Neutrophil (primary cell): ENCODE measurements at regions not wholly inside any gene's neighbourhood (a gene's known extent, or its start where the extent isn't known, plus 50 kb on each side); places are given as distances from the start of the nearest gene placed in this dataset.

Experiments
- H3K27ac ChIP-seq: fragments of 200-600 bp; sonication (generic); 2 replicates; pipeline ENCODE4 v1.5.1; 2016; ENCODE audit warnings: mild to moderate bottlenecking, moderate library complexity
- H3K27me3 ChIP-seq: fragments of 200-600 bp; sonication (generic); 2 replicates; pipeline ENCODE4 v1.6.0; 2016; ENCODE audit warnings: mild to moderate bottlenecking
- H3K36me3 ChIP-seq: fragments of 200-600 bp; sonication (generic); 2 replicates; pipeline ENCODE4 v1.5.1; 2017
- H3K4me1 ChIP-seq, 2 experiments: fragments of 200-600 bp in 1 of 2; sonication (generic) in 1 of 2; 1 replicate in 1 of 2; 2 replicates in 1 of 2; pipeline versions ENCODE4 v1.5.1 to v1.6.1; 2013 to 2016; ENCODE audit warnings: low read depth in 1 of 2, low read length in 1 of 2, mild to moderate bottlenecking in 1 of 2, moderate library complexity in 1 of 2; ENCODE audit not compliant: control insufficient read depth in 1 of 2, insufficient read depth in 1 of 2
- H3K4me3 ChIP-seq, 2 experiments: fragments of 200-600 bp in 1 of 2; sonication (generic) in 1 of 2; 1 replicate in 1 of 2; 2 replicates in 1 of 2; pipeline ENCODE4 v1.5.1; 2013 to 2016; ENCODE audit warnings: low read depth in 1 of 2, low read length in 1 of 2, mild to moderate bottlenecking in 1 of 2, moderate library complexity in 1 of 2
- H3K9me3 ChIP-seq: fragments of 200-600 bp; sonication (generic); 2 replicates; pipeline ENCODE4 v1.5.1; 2016
- TF ChIP-seq, protein P1 (sequence below): fragments of 200-600 bp; sonication (generic); IDR thresholded peaks from 2 replicates; pipeline ENCODE4 v1.5.1; 2016; ENCODE audit warnings: antibody characterized with exemption

DNA sequence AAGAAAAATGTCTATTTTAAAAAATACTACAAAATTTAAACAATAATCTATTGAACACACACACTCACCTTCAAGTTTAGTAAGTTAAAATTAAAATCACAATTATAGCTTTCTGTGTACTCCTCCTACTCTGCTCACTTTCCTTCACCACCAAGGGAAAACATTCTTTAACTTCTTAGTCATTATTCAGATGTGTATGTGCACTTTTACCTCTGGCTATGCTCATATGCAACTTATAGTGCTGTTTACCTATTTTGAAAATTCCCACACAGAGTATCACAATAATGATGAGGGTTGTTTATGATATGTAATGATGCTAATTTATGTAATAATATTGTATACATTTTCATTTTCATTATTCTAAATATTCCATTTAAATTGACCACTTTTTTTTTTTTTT lies 661.4 kb downstream of the MRPL39 start:
- H3K4me1 ChIP-seq, result no peaks in the 10 kb centered on the region
- H3K4me3 ChIP-seq, result no peak overlapping the region
- no peaks in the 10 kb centered on the region for H3K9me3 ChIP-seq
- H3K36me3 ChIP-seq, result no peaks in the 10 kb centered on the region
- H3K27ac ChIP-seq, result no peak overlapping the region
- TF ChIP-seq, protein P1, sequence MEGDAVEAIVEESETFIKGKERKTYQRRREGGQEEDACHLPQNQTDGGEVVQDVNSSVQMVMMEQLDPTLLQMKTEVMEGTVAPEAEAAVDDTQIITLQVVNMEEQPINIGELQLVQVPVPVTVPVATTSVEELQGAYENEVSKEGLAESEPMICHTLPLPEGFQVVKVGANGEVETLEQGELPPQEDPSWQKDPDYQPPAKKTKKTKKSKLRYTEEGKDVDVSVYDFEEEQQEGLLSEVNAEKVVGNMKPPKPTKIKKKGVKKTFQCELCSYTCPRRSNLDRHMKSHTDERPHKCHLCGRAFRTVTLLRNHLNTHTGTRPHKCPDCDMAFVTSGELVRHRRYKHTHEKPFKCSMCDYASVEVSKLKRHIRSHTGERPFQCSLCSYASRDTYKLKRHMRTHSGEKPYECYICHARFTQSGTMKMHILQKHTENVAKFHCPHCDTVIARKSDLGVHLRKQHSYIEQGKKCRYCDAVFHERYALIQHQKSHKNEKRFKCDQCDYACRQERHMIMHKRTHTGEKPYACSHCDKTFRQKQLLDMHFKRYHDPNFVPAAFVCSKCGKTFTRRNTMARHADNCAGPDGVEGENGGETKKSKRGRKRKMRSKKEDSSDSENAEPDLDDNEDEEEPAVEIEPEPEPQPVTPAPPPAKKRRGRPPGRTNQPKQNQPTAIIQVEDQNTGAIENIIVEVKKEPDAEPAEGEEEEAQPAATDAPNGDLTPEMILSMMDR, result no peak
- no peaks in the 10 kb centered on the region for H3K27me3 ChIP-seq

DNA sequence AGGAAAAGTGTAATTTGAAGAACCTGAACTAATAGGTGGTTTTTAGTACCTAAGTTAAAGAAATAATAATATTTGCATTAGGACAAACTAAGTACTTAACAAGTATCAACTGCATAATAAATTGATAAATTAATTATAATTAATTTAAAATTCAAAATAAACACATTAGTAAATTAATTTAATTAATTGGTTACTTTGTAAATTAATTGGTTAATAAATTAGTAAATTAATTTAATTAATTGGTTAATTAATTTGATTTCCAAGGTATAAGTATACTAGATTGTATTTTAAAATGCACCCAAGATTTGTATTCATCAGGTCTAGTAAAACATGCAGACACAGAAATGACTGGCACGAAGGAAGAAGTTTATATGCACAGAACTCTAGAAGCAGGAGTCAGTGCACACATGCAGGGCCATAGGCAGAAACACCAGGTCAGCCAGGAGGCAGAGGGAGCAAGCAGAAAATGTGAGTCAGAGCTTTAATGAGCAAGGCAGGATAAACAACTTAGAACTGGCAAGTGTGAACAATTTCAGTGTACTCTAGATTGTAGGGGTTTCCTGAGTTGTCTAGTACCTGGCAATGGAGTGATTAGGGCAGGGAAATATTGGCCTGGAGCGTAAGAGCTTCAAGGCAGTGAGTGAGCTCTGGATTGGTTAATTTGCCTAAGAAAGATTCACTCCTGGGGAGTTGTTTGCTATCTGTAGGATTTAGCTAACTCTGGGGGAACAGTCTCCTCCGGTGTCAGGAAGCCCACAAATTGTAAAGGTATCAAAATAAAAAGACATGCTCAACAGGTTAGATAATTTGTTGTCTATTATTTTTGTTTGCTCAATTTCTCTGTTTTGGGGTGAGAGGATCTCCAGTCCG lies 665.7 kb downstream of the MRPL39 start:
- Histone ChIP-seq H3K27ac (no peak overlapping the region), H3K9me3 (no peaks in the 10 kb centered on the region), H3K27me3 (no peaks in the 10 kb centered on the region), H3K4me1 (no peaks in the 10 kb centered on the region), H3K4me3 (no peak overlapping the region), H3K36me3 (no peaks in the 10 kb centered on the region)
- TF ChIP-seq, protein P1, result no peak

DNA sequence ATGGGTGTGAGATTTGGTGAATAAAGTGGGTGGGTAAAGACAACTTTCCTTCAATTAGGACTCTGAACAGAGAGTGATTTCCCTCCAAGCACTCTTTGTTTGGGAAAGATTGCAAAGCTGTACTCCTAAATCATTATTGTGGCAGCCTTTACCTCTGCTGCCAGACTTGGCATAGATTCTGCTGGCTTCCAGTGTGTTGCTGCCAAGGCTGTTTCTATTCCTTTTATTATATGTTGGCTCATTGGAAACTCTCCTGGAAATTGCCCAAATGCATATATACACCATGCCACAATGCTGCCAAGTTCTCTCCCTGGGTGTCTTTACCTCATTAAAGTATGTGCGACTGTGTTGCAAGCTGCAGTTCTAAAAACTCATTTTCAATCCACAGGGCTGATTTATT lies 668.0 kb downstream of the MRPL39 start:
- H3K36me3 ChIP-seq, result no peaks in the 10 kb centered on the region
- no peaks in the 10 kb centered on the region for H3K4me1 ChIP-seq
- H3K4me3 ChIP-seq, result no peak overlapping the region
- no peaks in the 10 kb centered on the region for H3K9me3 ChIP-seq
- no peak overlapping the region for H3K27ac ChIP-seq
- TF ChIP-seq, protein P1, result no peak
- no peaks in the 10 kb centered on the region for H3K27me3 ChIP-seq

DNA sequence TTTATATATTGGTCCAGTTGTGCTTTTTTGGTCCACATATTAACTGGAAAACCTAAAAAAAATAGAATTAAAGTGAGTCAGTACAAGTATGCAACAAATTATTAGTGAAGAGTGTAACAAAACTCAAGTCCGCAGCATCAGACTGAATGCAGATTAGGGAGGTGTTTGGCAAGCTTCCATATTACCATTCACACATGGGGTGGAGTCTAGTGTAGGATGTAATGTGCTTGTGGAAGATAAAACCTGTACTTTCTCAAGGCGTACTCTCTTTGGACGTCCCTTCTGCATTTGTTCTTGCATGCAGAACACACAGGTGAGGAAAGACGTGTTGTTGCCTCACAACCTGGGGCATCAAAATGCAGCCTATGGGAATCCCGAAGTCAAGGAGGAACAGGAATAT lies 668.7 kb downstream of the MRPL39 start:
- H3K27me3 ChIP-seq, result no peaks in the 10 kb centered on the region
- no peaks in the 10 kb centered on the region for H3K9me3 ChIP-seq
- TF ChIP-seq, protein P1, result no peak
- H3K36me3 ChIP-seq, result no peaks in the 10 kb centered on the region
- no peak overlapping the region for H3K4me3 ChIP-seq
- no peaks in the 10 kb centered on the region for H3K4me1 ChIP-seq
- H3K27ac ChIP-seq, result no peak overlapping the region

DNA sequence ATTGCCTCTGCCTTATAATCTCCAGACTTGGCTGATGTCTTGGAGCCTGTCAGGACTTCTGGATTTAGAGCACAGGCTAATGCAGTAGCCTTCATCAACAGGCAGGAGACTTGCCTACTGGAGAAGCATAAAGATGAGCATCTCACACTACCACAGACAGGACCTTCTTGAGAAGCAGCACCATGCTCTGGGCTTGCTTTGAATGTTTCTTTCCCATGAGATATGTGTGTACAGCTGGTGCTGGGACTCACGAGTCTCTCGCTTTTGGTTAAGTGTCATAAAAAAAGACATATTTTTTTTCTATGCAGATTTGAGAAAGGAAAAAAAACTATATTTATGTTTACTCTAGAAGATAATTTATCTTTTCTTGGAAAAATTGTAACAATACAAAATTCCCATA lies 671.3 kb downstream of the MRPL39 start:
- Histone ChIP-seq H3K36me3 (no peaks in the 10 kb centered on the region), H3K4me3 (no peak overlapping the region), H3K9me3 (no peaks in the 10 kb centered on the region), H3K4me1 (no peaks in the 10 kb centered on the region), H3K27me3 (no peaks in the 10 kb centered on the region), H3K27ac (no peak overlapping the region)
- TF ChIP-seq, protein P1, result no peak
